IMR-90 (cell line): ENCODE measurements at regions not wholly inside any gene's neighbourhood (a gene's known extent, or its start where the extent isn't known, plus 50 kb on each side); places are given as distances from the start of the nearest gene placed in this dataset.

Source experiments
- ATAC-seq: fragments of 200-7000 bp; cut with Tn5 transposase; 2 replicates; pipeline ENCODE4 v1.9.1; 2020; ENCODE audit warnings: low read depth, mild to moderate bottlenecking, moderate library complexity
- BruUV-seq: library from RNA; stranded (reverse); fragments of 400-500 nt; replicated peaks from 2 replicates; lab custom pipeline; 2021; lab: Mats Ljungman, UMichigan
- CTCF ChIA-PET: fragments of 300-600 bp; formaldehyde crosslinking; extraction: SDS; loops from one replicate; lab custom pipeline; 2021; ENCODE audit warnings: antibody characterized with exemption; lab: Yijun Ruan, JAX
- POLR2A ChIA-PET: fragments of 300-600 bp; sonication (Branson Sonifier 250); formaldehyde crosslinking; loops from one replicate; lab custom pipeline; 2022; ENCODE audit warnings: antibody characterized with exemption; ENCODE audit not compliant: unreplicated experiment; lab: Charles Lee
- DNase-seq: peaks from one replicate; pipeline ENCODE4 v3.0.0; 2013
- H2AFZ ChIP-seq: replicated peaks from 2 replicates; pipeline ENCODE3; 2013; ENCODE audit warnings: low read length, mild to moderate bottlenecking; ENCODE audit not compliant: poor library complexity
- H2AK5ac ChIP-seq: 2 replicates; pipeline ENCODE4 v1.6.1; 2013; ENCODE audit warnings: low read depth, low read length, inconsistent platforms
- H2AK9ac ChIP-seq: replicated peaks from 2 replicates; pipeline ENCODE3; 2013; ENCODE audit warnings: mild to moderate bottlenecking, low read depth, low read length, moderate library complexity; ENCODE audit not compliant: poor library complexity
- H2BK120ac ChIP-seq: 2 replicates; pipeline ENCODE4 v1.6.1; 2013; ENCODE audit warnings: low read depth, low read length, inconsistent platforms
- H2BK15ac ChIP-seq: 3 replicates; pipeline ENCODE4 v1.6.1; 2013; ENCODE audit warnings: low read depth, low read length, inconsistent platforms
- H2BK20ac ChIP-seq: 2 replicates; pipeline ENCODE4 v1.6.1; 2013; ENCODE audit warnings: low read depth, mild to moderate bottlenecking, inconsistent platforms, low read length, moderate library complexity
- H2BK5ac ChIP-seq: 2 replicates; pipeline ENCODE4 v1.6.1; 2013; ENCODE audit warnings: mild to moderate bottlenecking, low read depth, low read length, inconsistent platforms; ENCODE audit not compliant: poor library complexity, severe bottlenecking
- H3K14ac ChIP-seq: replicated peaks from 2 replicates; pipeline ENCODE4 v1.6.1; 2013; ENCODE audit warnings: low read depth, low read length, inconsistent platforms
- H3K18ac ChIP-seq: 2 replicates; pipeline ENCODE4 v1.6.1; 2013; ENCODE audit warnings: low read depth, low read length, control low read depth
- H3K23ac ChIP-seq: 2 replicates; pipeline ENCODE4 v1.6.1; 2013; ENCODE audit warnings: low read depth, low read length, inconsistent platforms
- H3K27ac ChIP-seq: 2 replicates; pipeline ENCODE4 v1.5.1; 2013; ENCODE audit warnings: mild to moderate bottlenecking, control low read depth, low read length; ENCODE audit not compliant: insufficient read depth
- H3K27me3 ChIP-seq: 2 replicates; pipeline ENCODE4 v1.6.1; 2013; ENCODE audit warnings: low read length; ENCODE audit not compliant: control insufficient read depth, insufficient read depth
- H3K36me3 ChIP-seq: 2 replicates; pipeline ENCODE4 v1.6.1; 2013; ENCODE audit warnings: low read length, mixed read lengths; ENCODE audit not compliant: control insufficient read depth, insufficient read depth
- H3K4ac ChIP-seq: 2 replicates; pipeline ENCODE4 v1.6.1; 2013; ENCODE audit warnings: low read depth, low read length, inconsistent platforms
- H3K4me1 ChIP-seq: 2 replicates; pipeline ENCODE4 v1.6.1; 2013; ENCODE audit warnings: low read length, mixed read lengths; ENCODE audit not compliant: control insufficient read depth, insufficient read depth
- H3K4me2 ChIP-seq: 2 replicates; pipeline ENCODE4 v1.6.1; 2013; ENCODE audit warnings: low read depth, mild to moderate bottlenecking, control low read depth, low read length, moderate library complexity
- H3K4me3 ChIP-seq: 2 replicates; pipeline ENCODE4 v1.5.1; 2013; ENCODE audit warnings: low read depth, mild to moderate bottlenecking, control low read depth, low read length, moderate library complexity; ENCODE audit not compliant: insufficient read depth
- H3K56ac ChIP-seq: 2 replicates; pipeline ENCODE4 v1.6.1; 2013; ENCODE audit warnings: low read length, inconsistent platforms; ENCODE audit not compliant: insufficient read depth; ENCODE audit errors: extremely low read depth
- H3K79me1 ChIP-seq, 2 experiments: 2 replicates each; pipeline ENCODE4 v1.6.1; 2013; ENCODE audit warnings: low read length in 2 of 2, inconsistent platforms in 1 of 2, low read depth in 1 of 2
- H3K9ac ChIP-seq: 2 replicates; pipeline ENCODE4 v1.6.1; 2013; ENCODE audit warnings: low read depth, low read length, control low read depth
- H3K9me1 ChIP-seq: 2 replicates; pipeline ENCODE4 v1.6.1; 2013; ENCODE audit warnings: low read length, inconsistent platforms; ENCODE audit not compliant: insufficient read depth
- H3K9me3 ChIP-seq: 2 replicates; pipeline ENCODE4 v1.6.1; 2013; ENCODE audit warnings: low read length; ENCODE audit not compliant: control insufficient read depth, insufficient read depth
- H4K20me1 ChIP-seq: 2 replicates; pipeline ENCODE4 v1.6.1; 2013; ENCODE audit warnings: low read length, inconsistent platforms; ENCODE audit not compliant: insufficient read depth
- H4K5ac ChIP-seq: 2 replicates; pipeline ENCODE4 v1.6.1; 2013; ENCODE audit warnings: mild to moderate bottlenecking, low read depth, low read length, control low read depth
- H4K8ac ChIP-seq, 2 experiments: 2 replicates each; pipeline ENCODE4 v1.6.1; 2013; ENCODE audit warnings: low read depth in 2 of 2, low read length in 2 of 2, control low read depth in 1 of 2, inconsistent platforms in 1 of 2
- H4K91ac ChIP-seq: 2 replicates; pipeline ENCODE4 v1.6.1; 2013; ENCODE audit warnings: low read depth, low read length, inconsistent platforms; ENCODE audit not compliant: insufficient read depth
- BHLHE40 ChIP-seq: fragments of 150-350 bp; IDR thresholded peaks from 2 replicates; pipeline ENCODE4 v1.6.1; 2016; ENCODE audit warnings: mild to moderate bottlenecking, low read depth, low read length
- CEBPB ChIP-seq: IDR thresholded peaks from 2 replicates; pipeline ENCODE4 v1.6.1; 2012; ENCODE audit warnings: low read depth, low read length, improper control_type of control experiment
- ELK1 ChIP-seq: fragments of 150-350 bp; IDR thresholded peaks from 2 replicates; pipeline ENCODE4 v1.6.1; 2016; ENCODE audit warnings: low read depth, mild to moderate bottlenecking, low read length, moderate library complexity, borderline replicate concordance
- MAFK ChIP-seq: IDR thresholded peaks from 2 replicates; pipeline ENCODE4 v1.6.1; 2012; ENCODE audit warnings: low read depth, low read length, improper control_type of control experiment
- MAZ ChIP-seq: IDR thresholded peaks from 2 replicates; pipeline ENCODE4 v1.6.1; 2012; ENCODE audit warnings: low read depth, mild to moderate bottlenecking, low read length, improper control_type of control experiment, moderate library complexity, borderline replicate concordance
- NFE2L2 ChIP-seq: fragments of 150-350 bp; IDR thresholded peaks from 2 replicates; pipeline ENCODE4 v1.6.1; 2016; ENCODE audit warnings: low read depth, mild to moderate bottlenecking, low read length
- POLR2A ChIP-seq: IDR thresholded peaks from 2 replicates; pipeline ENCODE4 v1.6.1; 2012; ENCODE audit warnings: mild to moderate bottlenecking, low read depth, low read length
- RAD21 ChIP-seq: IDR thresholded peaks from 2 replicates; pipeline ENCODE4 v1.6.1; 2012; ENCODE audit warnings: low read length, improper control_type of control experiment
- SMC3 ChIP-seq: fragments of 150-350 bp; IDR thresholded peaks from 2 replicates; pipeline ENCODE4 v1.6.1; 2016; ENCODE audit warnings: low read depth, mild to moderate bottlenecking, antibody characterized with exemption, low read length, moderate library complexity
- WGBS, 2 experiments: methylation state at CpG; one replicate each; pipeline versions ENCODE4 v1.1.5 to v1.1.7; 2013; ENCODE audit warnings: missing lambda C conversion rate in 2 of 2; ENCODE audit not compliant: insufficient read length in 1 of 2; ENCODE audit errors: extremely low coverage in 2 of 2; 5-methylcytosine and 5-hydroxymethylcytosine counted together
- dilution Hi-C: fragments of 300-500 bp; cut with HindIII; formaldehyde crosslinking; loops from one replicate; pipeline ENCODE4 v1.14.3; 2018; ENCODE audit warnings: low sequenced_read_pairs; ENCODE audit not compliant: unreplicated experiment
- in situ Hi-C: fragments of 300-500 bp; cut with MboI; formaldehyde crosslinking; loops from 3 replicates; pipeline ENCODE4 v1.14.3; 2019; ENCODE audit warnings: low sequenced_read_pairs, inconsistent platforms, mixed read lengths
- intact Hi-C: fragments of 100-400 bp; cut with micrococcal nuclease; formaldehyde crosslinking; loops from 2 replicates; pipeline ENCODE4 v1.10.0; 2022
- TF ChIP-seq, protein P1 (sequence below): conservative IDR thresholded peaks from 2 replicates; pipeline ENCODE4 v1.5.1; 2012; ENCODE audit warnings: mild to moderate bottlenecking, low read depth, low read length, improper control_type of control experiment

DNA sequence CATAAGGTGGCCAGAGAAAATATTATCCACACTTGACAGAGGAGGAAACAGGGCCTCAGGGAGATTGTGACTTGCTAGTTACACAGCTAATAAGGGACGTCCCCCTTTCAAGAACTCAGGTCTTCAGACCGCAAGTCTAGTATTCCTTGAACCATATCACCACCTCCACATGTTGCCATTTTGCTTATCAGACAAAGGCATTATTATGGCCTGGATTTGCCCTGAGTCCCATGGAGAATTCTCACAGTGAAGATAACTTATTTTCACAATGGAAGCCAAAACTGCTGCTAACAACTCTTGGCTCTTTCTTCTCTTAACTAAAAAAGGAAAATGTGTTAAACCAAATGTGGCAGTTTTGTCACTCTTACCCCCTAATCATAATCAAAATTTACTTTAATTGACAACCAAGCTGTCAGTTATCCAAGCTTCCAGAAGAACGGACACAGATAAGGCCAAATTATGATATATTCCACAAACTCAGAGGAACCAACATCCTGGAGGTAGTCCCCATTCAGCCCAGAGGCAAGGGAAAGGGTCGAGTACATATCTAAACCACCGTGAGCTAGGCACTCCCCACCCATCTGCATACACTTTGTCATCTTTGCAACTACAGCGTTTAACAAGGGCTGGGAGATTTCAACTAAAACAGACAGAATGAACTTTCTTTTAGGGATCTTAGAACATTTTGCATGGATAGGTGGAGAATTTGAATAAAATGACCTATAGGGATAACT, 63.6 kb upstream of the THBS1 start:
- Histone ChIP-seq H2BK120ac (no peak overlapping the region), H2BK5ac (no peak overlapping the region), H3K9ac (no peak overlapping the region), H3K9me1 (no peaks in the 10 kb centered on the region), H2AK9ac (no peak overlapping the region), H3K27ac (no peak overlapping the region), H3K14ac (no peak overlapping the region), H4K91ac (no peak overlapping the region), H3K18ac (no peak overlapping the region), H2BK15ac (no peak overlapping the region), H2AFZ (no peak overlapping the region), H3K23ac (no peak overlapping the region), H4K5ac (no peak overlapping the region), H4K20me1 (no peaks in the 10 kb centered on the region), H4K8ac (no peak overlapping the region), H3K4me1 (peaks cover 5% of the 10 kb centered on the region), H3K79me1 (no peaks in the 10 kb centered on the region), H3K4ac (no peak overlapping the region), H3K4me2 (no peak overlapping the region), H3K27me3 (no peaks in the 10 kb centered on the region; the same call in 1 of the 2 replicates), H3K4me3 (no peak overlapping the region), H2BK20ac (no peak overlapping the region), H3K36me3 (no peaks in the 10 kb centered on the region), H3K56ac (no peak overlapping the region), H2AK5ac (peak overlapping the region; percentile 57; the same call in 1 of the 2 replicates), H3K9me3 (no peaks in the 10 kb centered on the region)
- no peak for ATAC-seq
- TF ChIP-seq RAD21 (no peak), ELK1 (no peak), POLR2A (no peak), BHLHE40 (no peak), SMC3 (no peak), CEBPB (no peak), MAZ (no peak), NFE2L2 (no peak), MAFK (no peak)
- TF ChIP-seq, protein P1, sequence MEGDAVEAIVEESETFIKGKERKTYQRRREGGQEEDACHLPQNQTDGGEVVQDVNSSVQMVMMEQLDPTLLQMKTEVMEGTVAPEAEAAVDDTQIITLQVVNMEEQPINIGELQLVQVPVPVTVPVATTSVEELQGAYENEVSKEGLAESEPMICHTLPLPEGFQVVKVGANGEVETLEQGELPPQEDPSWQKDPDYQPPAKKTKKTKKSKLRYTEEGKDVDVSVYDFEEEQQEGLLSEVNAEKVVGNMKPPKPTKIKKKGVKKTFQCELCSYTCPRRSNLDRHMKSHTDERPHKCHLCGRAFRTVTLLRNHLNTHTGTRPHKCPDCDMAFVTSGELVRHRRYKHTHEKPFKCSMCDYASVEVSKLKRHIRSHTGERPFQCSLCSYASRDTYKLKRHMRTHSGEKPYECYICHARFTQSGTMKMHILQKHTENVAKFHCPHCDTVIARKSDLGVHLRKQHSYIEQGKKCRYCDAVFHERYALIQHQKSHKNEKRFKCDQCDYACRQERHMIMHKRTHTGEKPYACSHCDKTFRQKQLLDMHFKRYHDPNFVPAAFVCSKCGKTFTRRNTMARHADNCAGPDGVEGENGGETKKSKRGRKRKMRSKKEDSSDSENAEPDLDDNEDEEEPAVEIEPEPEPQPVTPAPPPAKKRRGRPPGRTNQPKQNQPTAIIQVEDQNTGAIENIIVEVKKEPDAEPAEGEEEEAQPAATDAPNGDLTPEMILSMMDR, result no peak
- POLR2A ChIA-PET, result no interaction called here
- DNase-seq, result no peak
- 86% methylated on average over 1 of the region's 6 CpGs; no CpG with 5 or more reads in 1 of the 2 experiments for WGBS, 2 experiments
- intact Hi-C loops, result no loop called here
- no TSS peak for BruUV-seq
- CTCF ChIA-PET, result no interaction called here
- in situ Hi-C loops, result no loop called here
- dilution Hi-C loops, result no loop called here
